Gastroesophageal sphincter (tissue), 4 donors: ENCODE measurements at regions not wholly inside any gene's neighbourhood (a gene's known extent, or its start where the extent isn't known, plus 50 kb on each side); places are given as distances from the start of the nearest gene placed in this dataset.
"Not testable (repeated sequence)": the region's sequence is repeated elsewhere in the genome, so short reads cannot be mapped to it uniquely, and the experiment has no call there.

ENCODE experiments used
- ATAC-seq: fragments of 150-250 bp; one replicate; pipeline ENCODE4 v1.9.1; 2016; ENCODE audit warnings: mild to moderate bottlenecking, moderate library complexity
- H3K27ac ChIP-seq, 4 donors: fragments of 200-600 bp; sonication (generic) in 3 of 4; 1 replicate in 3 of 4; 2 replicates in 1 of 4; pipeline ENCODE4 v1.5.1; 2016 to 2019
- H3K27me3 ChIP-seq: fragments of 200-600 bp; sonication (generic); one replicate; pipeline ENCODE4 v1.5.1; 2019
- H3K36me3 ChIP-seq, 2 donors: fragments of 200-600 bp; sonication (generic); one replicate each; pipeline ENCODE4 v1.5.1; 2019; ENCODE audit warnings: control low read depth in 1 of 2
- H3K4me1 ChIP-seq, 3 donors: fragments of 200-600 bp; sonication (generic); 1 replicate in 2 of 3; 2 replicates in 1 of 3; pipeline ENCODE4 v1.5.1; 2016 to 2019; ENCODE audit warnings: control low read depth in 2 of 3
- H3K4me3 ChIP-seq, 2 donors: fragments of 200-600 bp; sonication (generic); one replicate each; pipeline ENCODE4 v1.5.1; 2019; ENCODE audit warnings: mild to moderate bottlenecking in 1 of 2, moderate library complexity in 1 of 2
- H3K9me3 ChIP-seq, 3 donors: fragments of 200-600 bp; sonication (generic); one replicate each; pipeline ENCODE4 v1.5.1; 2017 to 2019; ENCODE audit warnings: control low read depth in 2 of 3
- CTCF ChIP-seq, 4 experiments: fragments of 200-600 bp in 2 of 4; fragments of 450-650 bp in 2 of 4; sonication (generic) in 1 of 4; IDR thresholded peaks; one replicate each; pipeline ENCODE4 v1.5.1; 2017 to 2019; ENCODE audit warnings: antibody characterized with exemption in 4 of 4, mild to moderate bottlenecking in 2 of 4, moderate library complexity in 2 of 4
- EP300 ChIP-seq: sonication (generic); formaldehyde crosslinking; IDR thresholded peaks from one replicate; pipeline ENCODE4 v1.6.1; 2017; ENCODE audit warnings: antibody characterized with exemption, mild to moderate bottlenecking
- POLR2A ChIP-seq, 2 donors: fragments of 450-650 bp; IDR thresholded peaks; one replicate each; pipeline ENCODE4 v1.6.1; 2017; ENCODE audit warnings: antibody characterized with exemption in 2 of 2, mild to moderate bottlenecking in 2 of 2, moderate library complexity in 1 of 2
- POLR2AphosphoS5 ChIP-seq: sonication (generic); formaldehyde crosslinking; IDR thresholded peaks from one replicate; pipeline ENCODE4 v1.6.1; 2017; ENCODE audit warnings: antibody characterized with exemption
- WGBS, 2 donors: methylation state at CpG; one replicate each; pipeline ENCODE4 v1.1.5; 2018; ENCODE audit warnings: low coverage in 1 of 2; 5-methylcytosine and 5-hydroxymethylcytosine counted together

GRCh38 chrX:95536661-95537060 is 1148.0 kb upstream of the DIAPH2 start:
- no peaks in the 10 kb centered on the region for H3K9me3 ChIP-seq
- H3K36me3 ChIP-seq, result no peaks in the 10 kb centered on the region
- H3K27ac ChIP-seq, result no peak overlapping the region
- no peaks in the 10 kb centered on the region for H3K4me1 ChIP-seq
- H3K4me3 ChIP-seq, result no peak overlapping the region
- no peaks in the 10 kb centered on the region for H3K27me3 ChIP-seq
- no peak for TF ChIP-seq EP300
- TF ChIP-seq POLR2AphosphoS5, result no peak
- no peak for TF ChIP-seq CTCF (IDR thresholded peaks at IDR 0.05)
- TF ChIP-seq POLR2A (IDR thresholded peaks at IDR 0.05), result no peak
- no peak for ATAC-seq

DNA sequence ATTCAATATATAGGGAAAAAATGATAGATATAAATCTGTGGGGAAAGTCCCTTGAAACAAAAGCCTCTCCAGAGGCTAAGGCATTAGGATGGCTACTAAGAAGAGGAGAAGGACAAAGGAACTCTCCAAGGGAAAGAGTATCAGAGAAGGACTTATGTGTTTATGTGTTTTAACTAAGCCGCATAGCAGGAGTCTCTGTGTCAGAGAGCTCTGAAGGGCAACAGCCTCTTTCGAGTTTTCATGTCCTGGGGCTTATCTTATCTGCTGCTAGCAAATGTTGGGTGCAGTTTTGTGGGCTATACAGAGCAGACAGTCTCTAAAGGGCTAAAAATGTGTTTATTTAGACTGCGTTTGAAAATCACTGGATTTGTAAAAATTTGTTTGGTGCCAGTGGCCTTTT is 1145.6 kb upstream of the DIAPH2 start:
- TF ChIP-seq CTCF (IDR thresholded peaks at IDR 0.05) (no peak), POLR2A (IDR thresholded peaks at IDR 0.05) (no peak), EP300 (no peak), POLR2AphosphoS5 (no peak)
- Histone ChIP-seq H3K4me1 (no peaks in the 10 kb centered on the region), H3K36me3 (no peaks in the 10 kb centered on the region), H3K4me3 (no peak overlapping the region), H3K9me3 (no peaks in the 10 kb centered on the region), H3K27me3 (no peaks in the 10 kb centered on the region), H3K27ac (no peak overlapping the region)
- 46% methylated on average over 2 of the region's 3 CpGs; no CpG with 5 or more reads in 1 of the 2 donors for WGBS, 2 donors
- ATAC-seq, result no peak

DNA sequence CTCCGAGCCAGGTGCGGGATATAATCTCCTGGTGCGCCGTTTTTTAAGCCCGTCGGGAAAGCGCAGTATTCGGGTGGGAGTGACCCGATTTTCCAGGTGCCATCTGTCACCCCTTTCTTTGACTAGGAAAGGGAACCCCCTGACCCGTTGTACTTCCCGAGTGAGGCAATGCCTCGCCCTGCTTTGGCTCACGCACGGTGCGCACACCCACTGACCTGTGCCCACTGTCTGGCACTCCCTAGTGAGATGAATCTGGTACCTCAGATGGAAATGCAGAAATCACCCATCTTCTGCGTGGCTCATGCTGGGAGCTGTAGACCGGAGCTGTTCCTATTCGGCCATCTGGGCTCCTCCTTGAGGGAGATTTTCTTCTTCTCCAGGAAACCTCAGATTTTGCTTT is 1135.1 kb upstream of the DIAPH2 start:
- not testable (repeated sequence) for H3K36me3 ChIP-seq, H3K27ac ChIP-seq, H3K4me1 ChIP-seq, ATAC-seq, H3K4me3 ChIP-seq, H3K9me3 ChIP-seq, H3K27me3 ChIP-seq
- 83% methylated on average over 1 of the region's 18 CpGs; no CpG with 5 or more reads in 1 of the 2 donors for WGBS, 2 donors

DNA sequence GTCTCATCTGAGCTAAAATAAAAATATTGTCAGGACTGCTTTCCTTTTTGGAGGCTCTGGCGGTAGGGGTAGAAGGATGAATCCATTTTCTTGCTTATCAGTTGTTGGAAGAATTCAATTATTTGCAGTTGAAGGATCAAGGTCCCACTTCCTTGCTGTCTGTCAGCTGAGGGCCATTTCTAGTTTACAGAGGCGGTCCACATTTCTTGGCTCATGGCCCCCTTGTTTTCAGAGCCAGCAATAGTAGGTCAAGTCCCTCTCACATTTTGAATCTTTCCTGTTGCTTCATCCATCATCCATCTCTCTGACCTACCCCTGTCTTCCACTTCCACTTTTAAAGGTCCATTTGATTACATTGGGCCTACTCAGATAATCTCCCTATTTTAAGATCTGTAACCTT is 1099.3 kb upstream of the DIAPH2 start:
- 79 to 89% methylated on average over 2 of the region's 2 CpGs for WGBS, 2 donors
- Histone ChIP-seq H3K36me3 (no peaks in the 10 kb centered on the region), H3K27me3 (no peaks in the 10 kb centered on the region), H3K4me3 (no peak overlapping the region), H3K9me3 (no peaks in the 10 kb centered on the region), H3K4me1 (no peaks in the 10 kb centered on the region), H3K27ac (no peak overlapping the region)
- no peak for ATAC-seq
- TF ChIP-seq POLR2AphosphoS5 (no peak), POLR2A (IDR thresholded peaks at IDR 0.05) (no peak), CTCF (IDR thresholded peaks at IDR 0.05) (no peak), EP300 (no peak)

DNA sequence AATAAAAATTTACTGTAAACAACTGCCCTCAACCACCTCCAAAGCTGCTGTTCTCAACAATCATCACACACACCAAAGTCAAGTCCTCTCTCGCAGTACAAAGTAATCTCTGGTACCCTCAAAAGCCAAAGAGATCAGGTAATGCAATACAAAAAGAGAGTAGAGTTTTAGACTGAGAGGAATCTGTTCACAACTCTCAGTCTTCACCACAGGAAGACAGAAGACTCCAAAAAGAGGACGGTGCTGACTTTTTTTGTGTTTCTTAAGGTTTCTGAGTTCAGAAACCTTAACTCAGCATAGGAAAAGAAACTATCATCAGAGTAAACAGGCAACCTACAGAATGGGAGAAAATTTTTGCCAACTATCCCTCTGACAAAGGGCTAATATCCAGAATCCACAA is 1072.3 kb upstream of the DIAPH2 start:
- Histone ChIP-seq H3K27me3 (no peaks in the 10 kb centered on the region), H3K27ac (no peak overlapping the region), H3K9me3 (no peaks in the 10 kb centered on the region), H3K4me3 (no peak overlapping the region), H3K36me3 (no peaks in the 10 kb centered on the region), H3K4me1 (no peaks in the 10 kb centered on the region)
- TF ChIP-seq CTCF (IDR thresholded peaks at IDR 0.05) (no peak), POLR2AphosphoS5 (no peak), EP300 (no peak), POLR2A (IDR thresholded peaks at IDR 0.05) (no peak)
- WGBS, 2 donors, result 82% methylated on average over 2 of the region's 2 CpGs; no CpG with 5 or more reads in 1 of the 2 donors
- no peak for ATAC-seq

DNA sequence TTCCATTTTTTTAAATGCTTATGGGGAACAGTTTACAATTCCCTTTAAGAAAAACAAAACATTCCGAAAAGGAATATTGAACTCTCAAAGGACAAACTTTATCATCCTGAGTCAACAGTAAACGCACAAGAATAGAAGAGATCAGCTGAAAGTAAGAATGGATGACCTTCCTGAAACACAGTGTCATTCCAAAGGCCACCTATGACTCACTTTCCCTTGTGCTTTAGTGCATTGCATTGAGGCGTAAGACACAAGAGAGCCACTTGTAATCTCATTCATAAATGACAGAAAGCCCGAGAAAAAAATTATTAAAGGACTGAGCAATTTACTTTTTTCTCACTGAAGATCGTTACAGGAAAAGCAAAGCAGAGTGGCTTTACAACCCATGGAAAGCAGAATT is 1062.4 kb upstream of the DIAPH2 start:
- Histone ChIP-seq H3K9me3 (no peaks in the 10 kb centered on the region), H3K27ac (no peak overlapping the region), H3K36me3 (no peaks in the 10 kb centered on the region), H3K4me3 (no peak overlapping the region), H3K4me1 (no peaks in the 10 kb centered on the region), H3K27me3 (no peaks in the 10 kb centered on the region)
- ATAC-seq, result no peak
- WGBS, 2 donors, result 70 to 79% methylated on average over 5 of the region's 5 CpGs
- TF ChIP-seq CTCF (IDR thresholded peaks at IDR 0.05), result no peak
- TF ChIP-seq EP300, result no peak
- no peak for TF ChIP-seq POLR2AphosphoS5
- no peak for TF ChIP-seq POLR2A (IDR thresholded peaks at IDR 0.05)
